Fibroblast of pulmonary artery (primary cell): ENCODE measurements at regions not wholly inside any gene's neighbourhood (a gene's known extent, or its start where the extent isn't known, plus 50 kb on each side); places are given as distances from the start of the nearest gene placed in this dataset.

Source experiments
- DNase-seq: peaks from one replicate; pipeline ENCODE4 v3.0.0-alpha.2; 2010; ENCODE audit warnings: low read depth
- H3K4me3 ChIP-seq: replicated peaks from 2 replicates; pipeline ENCODE4 v1.5.1; 2011; ENCODE audit warnings: low read depth, mild to moderate bottlenecking, control low read depth, low read length, moderate library complexity
- CTCF ChIP-seq: IDR thresholded peaks from 2 replicates; pipeline ENCODE4 v1.5.1; 2011; ENCODE audit warnings: mild to moderate bottlenecking, control low read depth, low read length, inconsistent platforms; ENCODE audit errors: missing control alignments

GRCh38 chr15:35914573-35914972, 368.6 kb upstream of the DPH6 start:
- DNase-seq, result no peak
- H3K4me3 ChIP-seq, result no peak overlapping the region
- no peak for TF ChIP-seq CTCF

GRCh38 chr15:35921046-35921445, 375.1 kb upstream of the DPH6 start:
- no peak for TF ChIP-seq CTCF
- DNase-seq, result no peak
- H3K4me3 ChIP-seq, result no peak overlapping the region

- H3K4me3 ChIP-seq, result no peak overlapping the region
- peak; percentile 26 for DNase-seq
- TF ChIP-seq CTCF, result no peak
These were observed 379.5 kb upstream of the DPH6 start for GRCh38 chr15:35925275-35926006.

GRCh38 chr15:35926007-35926380, 380.0 kb upstream of the DPH6 start:
- DNase-seq, result peak; percentile 42
- H3K4me3 ChIP-seq, result no peak overlapping the region
- TF ChIP-seq CTCF, result no peak

- no peak for TF ChIP-seq CTCF
- no peak for DNase-seq
- H3K4me3 ChIP-seq, result no peak overlapping the region
These were observed 382.9 kb upstream of the DPH6 start for GRCh38 chr15:35928847-35929246.

- no peak for TF ChIP-seq CTCF
- no peak overlapping the region for H3K4me3 ChIP-seq
- DNase-seq, result no peak
These were observed 383.9 kb upstream of the DPH6 start for GRCh38 chr15:35929740-35930444.
